Parathyroid adenoma (tissue), 2 donors: ENCODE measurements at regions not wholly inside any gene's neighbourhood (a gene's known extent, or its start where the extent isn't known, plus 50 kb on each side); places are given as distances from the start of the nearest gene placed in this dataset.

Experiments used
- H2AFZ ChIP-seq: fragments of 300-600 bp; sonication (generic); one replicate; pipeline ENCODE4 v1.7.0; 2017; ENCODE audit warnings: antibody characterized with exemption, mild to moderate bottlenecking
- H3K27ac ChIP-seq: fragments of 300-600 bp; sonication (generic); one replicate; pipeline ENCODE4 v1.7.0; 2017
- H3K27me3 ChIP-seq: fragments of 300-600 bp; sonication (generic); one replicate; pipeline ENCODE4 v1.7.0; 2017; ENCODE audit warnings: low read length; ENCODE audit not compliant: control insufficient read depth, insufficient read depth
- H3K36me3 ChIP-seq: fragments of 300-600 bp; sonication (generic); one replicate; pipeline ENCODE4 v1.7.0; 2017; ENCODE audit warnings: low read length; ENCODE audit not compliant: control insufficient read depth, insufficient read depth
- H3K4me1 ChIP-seq: fragments of 300-600 bp; sonication (generic); one replicate; pipeline ENCODE4 v1.7.0; 2017; ENCODE audit warnings: control low read depth
- H3K4me2 ChIP-seq: fragments of 300-600 bp; sonication (generic); one replicate; pipeline ENCODE4 v1.7.0; 2017; ENCODE audit warnings: low read length
- H3K4me3 ChIP-seq: fragments of 300-600 bp; sonication (generic); one replicate; pipeline ENCODE4 v1.7.0; 2017; ENCODE audit warnings: low read depth, low read length
- H3K79me2 ChIP-seq: fragments of 300-600 bp; sonication (generic); one replicate; pipeline ENCODE4 v1.7.0; 2017; ENCODE audit warnings: control low read depth
- H3K9ac ChIP-seq: fragments of 300-600 bp; sonication (generic); one replicate; pipeline ENCODE4 v1.7.0; 2017; ENCODE audit warnings: mild to moderate bottlenecking
- H3K9me3 ChIP-seq: fragments of 300-600 bp; sonication (generic); one replicate; pipeline ENCODE4 v1.7.0; 2017; ENCODE audit warnings: low read length; ENCODE audit not compliant: control insufficient read depth
- CTCF ChIP-seq: fragments of 300-600 bp; sonication (generic); IDR thresholded peaks from one replicate; pipeline ENCODE4 v1.7.0; 2017; ENCODE audit warnings: antibody characterized with exemption, mild to moderate bottlenecking
- donor health status: primary hyperparathyroidism.

GRCh38 chr10:106083572-106083971 lies 1080.9 kb downstream of the SORCS1 start:
- H3K9ac ChIP-seq: no peak overlapping the region
- no peaks in the 10 kb centered on the region for H3K79me2 ChIP-seq
- H3K4me2 ChIP-seq: no peak overlapping the region
- H3K27ac ChIP-seq: no peak overlapping the region
- no peaks in the 10 kb centered on the region for H3K4me1 ChIP-seq
- H2AFZ ChIP-seq: no peak overlapping the region
- no peak overlapping the region for H3K4me3 ChIP-seq
- H3K36me3 ChIP-seq: no peaks in the 10 kb centered on the region
- no peaks in the 10 kb centered on the region for H3K9me3 ChIP-seq
- H3K27me3 ChIP-seq: no peaks in the 10 kb centered on the region
- no peak for TF ChIP-seq CTCF

GRCh38 chr10:106082865-106083264 lies 1081.6 kb downstream of the SORCS1 start:
- H3K4me2 ChIP-seq: no peak overlapping the region
- no peaks in the 10 kb centered on the region for H3K36me3 ChIP-seq
- no peak overlapping the region for H2AFZ ChIP-seq
- H3K27ac ChIP-seq: no peak overlapping the region
- TF ChIP-seq CTCF: no peak
- no peaks in the 10 kb centered on the region for H3K9me3 ChIP-seq
- H3K4me3 ChIP-seq: no peak overlapping the region
- no peaks in the 10 kb centered on the region for H3K4me1 ChIP-seq
- H3K79me2 ChIP-seq: no peaks in the 10 kb centered on the region
- H3K27me3 ChIP-seq: no peaks in the 10 kb centered on the region
- no peak overlapping the region for H3K9ac ChIP-seq

GRCh38 chr10:106078895-106079576 lies 1085.5 kb downstream of the SORCS1 start:
- no peaks in the 10 kb centered on the region for H3K9me3 ChIP-seq
- no peaks in the 10 kb centered on the region for H3K27me3 ChIP-seq
- H3K4me3 ChIP-seq: no peak overlapping the region
- H3K4me1 ChIP-seq: no peaks in the 10 kb centered on the region
- no peaks in the 10 kb centered on the region for H3K36me3 ChIP-seq
- no peak overlapping the region for H2AFZ ChIP-seq
- H3K79me2 ChIP-seq: no peaks in the 10 kb centered on the region
- H3K4me2 ChIP-seq: peak overlapping the region; percentile 21
- no peak for TF ChIP-seq CTCF
- no peak overlapping the region for H3K9ac ChIP-seq
- H3K27ac ChIP-seq: no peak overlapping the region

- Histone ChIP-seq H3K9ac (no peak overlapping the region), H3K27me3 (no peaks in the 10 kb centered on the region), H3K4me1 (no peaks in the 10 kb centered on the region), H3K27ac (no peak overlapping the region), H3K4me3 (no peak overlapping the region), H3K4me2 (no peak overlapping the region), H3K79me2 (no peaks in the 10 kb centered on the region), H3K9me3 (no peaks in the 10 kb centered on the region), H3K36me3 (no peaks in the 10 kb centered on the region), H2AFZ (no peak overlapping the region)
- TF ChIP-seq CTCF: no peak
These were observed 1088.0 kb downstream of the SORCS1 start for GRCh38 chr10:106076496-106076895.

GRCh38 chr10:106053061-106053460 lies 1111.4 kb downstream of the SORCS1 start:
- H3K9ac ChIP-seq: no peak overlapping the region
- H3K9me3 ChIP-seq: no peaks in the 10 kb centered on the region
- H3K27me3 ChIP-seq: no peaks in the 10 kb centered on the region
- no peak for TF ChIP-seq CTCF
- H3K79me2 ChIP-seq: no peaks in the 10 kb centered on the region
- H3K4me2 ChIP-seq: no peak overlapping the region
- no peak overlapping the region for H3K4me3 ChIP-seq
- H2AFZ ChIP-seq: no peak overlapping the region
- H3K27ac ChIP-seq: no peak overlapping the region
- no peaks in the 10 kb centered on the region for H3K4me1 ChIP-seq
- H3K36me3 ChIP-seq: no peaks in the 10 kb centered on the region
